GM12878 (cell line): ENCODE measurements at regions not wholly inside any gene's neighbourhood (a gene's known extent, or its start where the extent isn't known, plus 50 kb on each side); places are given as distances from the start of the nearest gene placed in this dataset.

Experiments used
- ATAC-seq: fragments of 200-7000 bp; cut with Tn5 transposase; 3 replicates; pipeline ENCODE4 v1.9.1; 2020; ENCODE audit warnings: mild to moderate bottlenecking, moderate library complexity
- BruUV-seq: library from RNA; stranded (reverse); fragments of 400-500 nt; replicated peaks from 2 replicates; lab custom pipeline; 2021; lab: Mats Ljungman, UMichigan
- CTCF ChIA-PET: fragments of 300-600 bp; sonication (Branson Sonifier 250); formaldehyde crosslinking; extraction: SDS; loops from one replicate; lab custom pipeline; 2021; ENCODE audit warnings: inconsistent platforms; lab: Yijun Ruan, JAX
- POLR2A ChIA-PET: fragments of 350-600 bp; formaldehyde crosslinking; extraction: SDS; loops from one replicate; lab custom pipeline; 2021; ENCODE audit warnings: inconsistent platforms; lab: Charles Lee
- RAD21 ChIA-PET: fragments of 300-600 bp; sonication (Branson Sonifier 250); formaldehyde crosslinking; loops from one replicate; lab custom pipeline; 2023; ENCODE audit warnings: antibody characterized with exemption; ENCODE audit not compliant: unreplicated experiment; lab: Charles Lee
- SMC1A ChIA-PET: fragments of 300-600 bp; sonication (Branson Sonifier 250); formaldehyde crosslinking; loops from one replicate; lab custom pipeline; 2023; ENCODE audit not compliant: unreplicated experiment, uncharacterized antibody; lab: Charles Lee
- DNase-seq: peaks from one replicate; pipeline ENCODE4 v3.0.0-alpha.2; 2011; ENCODE audit warnings: low read depth, low spot score
- FAIRE-seq: peaks from 3 replicates; lab custom pipeline; 2011; peaks lifted over from hg19 to GRCh38; lab: Jason Lieb, UNC
- H2AFZ ChIP-seq: 2 replicates; pipeline ENCODE4 v1.6.0; 2011; ENCODE audit warnings: low read depth, low read length, control low read depth; ENCODE audit not compliant: control insufficient read depth
- H3K27ac ChIP-seq: 2 replicates; pipeline ENCODE4 v1.5.1; 2011; ENCODE audit warnings: control low read depth; ENCODE audit not compliant: control insufficient read depth, insufficient read depth
- H3K27me3 ChIP-seq, 2 experiments: replicated peaks in 1 of 2; 2 replicates each; pipeline versions ENCODE4 v1.6.0 to v1.6.1; 2011; ENCODE audit warnings: low read length in 1 of 2; ENCODE audit not compliant: control insufficient read depth in 2 of 2, insufficient read depth in 2 of 2
- H3K36me3 ChIP-seq, 2 experiments: 2 replicates each; pipeline ENCODE4 v1.5.1; 2011; ENCODE audit warnings: low read length in 1 of 2; ENCODE audit not compliant: control insufficient read depth in 2 of 2, insufficient read depth in 2 of 2
- H3K4me1 ChIP-seq: 2 replicates; pipeline ENCODE4 v1.6.1; 2011; ENCODE audit warnings: mild to moderate bottlenecking, low read length, moderate library complexity, mixed read lengths; ENCODE audit not compliant: control insufficient read depth, insufficient read depth
- H3K4me2 ChIP-seq: 2 replicates; pipeline ENCODE4 v1.6.0; 2011; ENCODE audit warnings: control low read depth; ENCODE audit not compliant: control insufficient read depth, insufficient read depth
- H3K4me3 ChIP-seq: fragments of 200-600 bp; sonication (generic); 2 replicates; pipeline ENCODE4 v1.5.1; 2016
- H3K79me2 ChIP-seq: 2 replicates; pipeline ENCODE4 v1.6.0; 2011; ENCODE audit warnings: low read length; ENCODE audit not compliant: control insufficient read depth, insufficient read depth
- H3K9ac ChIP-seq: 2 replicates; pipeline ENCODE4 v1.8.0; 2011; ENCODE audit warnings: low read length, control low read depth, mixed read lengths; ENCODE audit not compliant: control insufficient read depth, insufficient read depth
- H3K9me3 ChIP-seq: replicated peaks from 3 replicates; pipeline ENCODE4 v1.5.1; 2011; ENCODE audit warnings: mild to moderate bottlenecking, low read length; ENCODE audit not compliant: control insufficient read depth, insufficient read depth
- H4K20me1 ChIP-seq: 2 replicates; pipeline ENCODE4 v1.6.0; 2011; ENCODE audit not compliant: control insufficient read depth, insufficient read depth
- EP300 ChIP-seq, 2 experiments: fragments of 150-350 bp in 1 of 2; IDR thresholded peaks; 2 replicates each; pipeline ENCODE4 v1.6.1; 2011 to 2012; ENCODE audit warnings: low read depth in 2 of 2, low read length in 2 of 2, borderline replicate concordance in 1 of 2, improper control_type of control experiment in 1 of 2, inconsistent platforms in 1 of 2; ENCODE audit not compliant: control insufficient read depth in 1 of 2
- ESRRA ChIP-seq: IDR thresholded peaks from 2 replicates; pipeline ENCODE4 v1.6.1; 2012; ENCODE audit warnings: mild to moderate bottlenecking, low read length, improper control_type of control experiment
- HDAC2 ChIP-seq: fragments of 200-600 bp; sonication (generic); IDR thresholded peaks from 2 replicates; pipeline ENCODE4 v1.6.1; 2017
- IKZF2 ChIP-seq, 2 experiments: fragments of 450-650 bp; IDR thresholded peaks; 2 replicates each; pipeline ENCODE4 v1.6.1; 2017; ENCODE audit warnings: mild to moderate bottlenecking in 2 of 2, moderate library complexity in 2 of 2
- JUND ChIP-seq: IDR thresholded peaks from 2 replicates; pipeline ENCODE4 v1.6.1; 2012; ENCODE audit warnings: low read depth, mild to moderate bottlenecking, low read length, improper control_type of control experiment, moderate library complexity
- KLF5 ChIP-seq: fragments of 450-650 bp; IDR thresholded peaks from 2 replicates; pipeline ENCODE4 v1.6.1; 2014; ENCODE audit warnings: mild to moderate bottlenecking; ENCODE audit not compliant: partially characterized antibody
- MTA3 ChIP-seq: IDR thresholded peaks from 2 replicates; pipeline ENCODE4 v1.6.1; 2012; ENCODE audit warnings: low read length, inconsistent platforms, borderline replicate concordance
- NBN ChIP-seq: fragments of 450-650 bp; IDR thresholded peaks from 2 replicates; pipeline ENCODE4 v1.6.1; 2016
- RELB ChIP-seq: fragments of 450-650 bp; IDR thresholded peaks from 2 replicates; pipeline ENCODE4 v1.6.1; 2017; ENCODE audit warnings: low read depth, mild to moderate bottlenecking, moderate library complexity
- SPI1 ChIP-seq: IDR thresholded peaks from 2 replicates; pipeline ENCODE4 v1.6.1; 2011; ENCODE audit warnings: low read depth, mild to moderate bottlenecking, low read length, moderate library complexity, borderline replicate concordance; ENCODE audit not compliant: insufficient read depth
- SUPT20H ChIP-seq: IDR thresholded peaks from 2 replicates; pipeline ENCODE4 v1.6.1; 2011; ENCODE audit warnings: low read depth, mild to moderate bottlenecking, low read length, moderate library complexity, borderline replicate concordance; ENCODE audit not compliant: control insufficient read depth
- WRNIP1 ChIP-seq: IDR thresholded peaks from 2 replicates; pipeline ENCODE4 v1.6.1; 2011; ENCODE audit warnings: low read depth, low read length, improper control_type of control experiment, borderline replicate concordance
- ZBTB4 ChIP-seq: fragments of 450-650 bp; formaldehyde crosslinking; IDR thresholded peaks from 2 replicates; pipeline ENCODE4 v1.4.0; 2022; ENCODE audit warnings: mild to moderate bottlenecking, moderate library complexity
- WGBS: methylation state at CpG from one replicate; pipeline ENCODE4 v1.1.6; 2016; ENCODE audit warnings: low lambda C conversion rate; ENCODE audit not compliant: insufficient replicate concordance, insufficient coverage; ENCODE audit errors: missing lambda C conversion rate; 5-methylcytosine and 5-hydroxymethylcytosine counted together
- in situ Hi-C: fragments of 300-500 bp; cut with MboI; formaldehyde crosslinking; loops from 9 replicates; pipeline ENCODE4 v1.14.3; 2018; ENCODE audit warnings: mixed read lengths
- intact Hi-C: fragments of 100-400 bp; cut with micrococcal nuclease; formaldehyde crosslinking; loops from one replicate; pipeline ENCODE4 v1.14.2; 2022; ENCODE audit not compliant: unreplicated experiment

- Histone ChIP-seq H4K20me1 (no peaks in the 10 kb centered on the region), H3K79me2 (no peaks in the 10 kb centered on the region), H3K9me3 (no peaks in the 10 kb centered on the region), H3K9ac (no peak overlapping the region), H3K4me1 (no peaks in the 10 kb centered on the region), H3K36me3 (no peaks in the 10 kb centered on the region), H3K4me2 (no peak overlapping the region), H2AFZ (no peak overlapping the region), H3K27ac (no peak overlapping the region), H3K4me3 (no peak overlapping the region), H3K27me3 (no peaks in the 10 kb centered on the region)
- CTCF ChIA-PET, result no interaction called here
- TF ChIP-seq NBN (no peak), KLF5 (no peak), RELB (no peak), EP300 (IDR thresholded peaks at IDR 0.05; ENCODE audit: borderline replicate concordance in 1 of 2, control insufficient read depth in 1 of 2, low read depth in 2 of 2, low read length in 2 of 2) (no peak), JUND (no peak), SPI1 (no peak), HDAC2 (no peak), MTA3 (no peak), ESRRA (no peak), ZBTB4 (CRISPR knock-in tag) (no peak), WRNIP1 (no peak), SUPT20H (no peak), IKZF2 (IDR thresholded peaks at IDR 0.05) (no peak)
- POLR2A ChIA-PET, result no interaction called here
- SMC1A ChIA-PET, result no interaction called here
- no peak for FAIRE-seq
- 26% methylated on average over 5 of the region's 5 CpGs for WGBS
- BruUV-seq, result no TSS peak
- RAD21 ChIA-PET, result no interaction called here
- in situ Hi-C loops, result no loop called here
- intact Hi-C loops, result no loop called here
- DNase-seq, result no peak
- ATAC-seq, result no peak
Measured at GRCh38 chr5:24816206-24816605, 171.4 kb upstream of the CDH10 start.
